SU-DHL-6 (cell line): ENCODE measurements at regions not wholly inside any gene's neighbourhood (a gene's known extent, or its start where the extent isn't known, plus 50 kb on each side); places are given as distances from the start of the nearest gene placed in this dataset.

Source experiments
- H2AFZ ChIP-seq: fragments of 200-600 bp; sonication (generic); 2 replicates; pipeline ENCODE4 v1.6.1; 2014; ENCODE audit warnings: low read depth, mild to moderate bottlenecking, moderate library complexity, mixed read lengths, antibody characterized with exemption, low read length; ENCODE audit not compliant: severe bottlenecking
- H3F3A ChIP-seq: fragments of 200-600 bp; shearing (Covaris generic); 2 replicates; pipeline ENCODE4 v1.6.0; 2016; ENCODE audit warnings: antibody characterized with exemption, mild to moderate bottlenecking; ENCODE audit not compliant: insufficient read depth
- H3K27ac ChIP-seq: fragments of 200-600 bp; sonication (generic); 2 replicates; pipeline ENCODE4 v1.5.1; 2016; ENCODE audit warnings: low read depth, mild to moderate bottlenecking, low read length, moderate library complexity, mixed read lengths
- H3K27me3 ChIP-seq: fragments of 200-600 bp; sonication (generic), shearing (Covaris generic); 2 replicates; pipeline ENCODE4 v1.6.0; 2014; ENCODE audit warnings: mild to moderate bottlenecking, low read length
- H3K36me3 ChIP-seq: fragments of 200-600 bp; sonication (generic); 2 replicates; pipeline ENCODE4 v1.6.1; 2014; ENCODE audit warnings: mild to moderate bottlenecking, low read length, mixed read lengths
- H3K4me2 ChIP-seq: fragments of 300-600, 200-600 bp; shearing (Covaris generic), sonication (generic); 2 replicates; pipeline ENCODE4 v1.6.0; 2014; ENCODE audit warnings: low read length, low read depth, mild to moderate bottlenecking; ENCODE audit not compliant: poor library complexity, severe bottlenecking
- H3K4me3 ChIP-seq: fragments of 200-600 bp; sonication (generic); 2 replicates; pipeline ENCODE4 v1.5.1; 2014; ENCODE audit warnings: antibody characterized with exemption, low read length, mild to moderate bottlenecking, mixed read lengths; ENCODE audit not compliant: insufficient read depth, poor library complexity, severe bottlenecking
- H3K79me2 ChIP-seq: fragments of 200-600 bp; sonication (generic); 2 replicates; pipeline ENCODE4 v1.6.1; 2014; ENCODE audit warnings: mild to moderate bottlenecking, low read length, moderate library complexity; ENCODE audit not compliant: insufficient read depth
- H3K9ac ChIP-seq: fragments of 200-600 bp; sonication (generic); 2 replicates; pipeline ENCODE4 v1.7.0; 2014; ENCODE audit warnings: mild to moderate bottlenecking, low read length
- H3K9me2 ChIP-seq: fragments of 200-600 bp; sonication (generic); replicated peaks from 2 replicates; pipeline ENCODE4 v1.6.1; 2014; ENCODE audit warnings: low read length; ENCODE audit not compliant: insufficient read depth
- H3K9me3 ChIP-seq: fragments of 200-600 bp; sonication (generic); 2 replicates; pipeline ENCODE4 v1.6.1; 2014; ENCODE audit warnings: low read length, mixed read lengths; ENCODE audit not compliant: insufficient read depth
- H4K20me1 ChIP-seq: fragments of 200-600 bp; sonication (generic); 2 replicates; pipeline ENCODE4 v1.6.1; 2014; ENCODE audit warnings: low read depth, mild to moderate bottlenecking, antibody characterized with exemption, low read length, moderate library complexity, mixed read lengths
- EZH2phosphoT487 ChIP-seq: fragments of 200-600 bp; sonication (generic), shearing (Covaris generic); conservative IDR thresholded peaks from 2 replicates; pipeline ENCODE4 v1.6.1; 2018; ENCODE audit warnings: mild to moderate bottlenecking, antibody characterized with exemption, low read length, moderate library complexity, mixed read lengths
- TF ChIP-seq, protein P1 (sequence below): fragments of 200-600 bp; sonication (generic); IDR thresholded peaks from one replicate; pipeline ENCODE4 v1.5.1; 2017; ENCODE audit warnings: antibody characterized with exemption, mild to moderate bottlenecking, low read length, moderate library complexity; ENCODE audit not compliant: insufficient read depth, poor library complexity, severe bottlenecking

DNA sequence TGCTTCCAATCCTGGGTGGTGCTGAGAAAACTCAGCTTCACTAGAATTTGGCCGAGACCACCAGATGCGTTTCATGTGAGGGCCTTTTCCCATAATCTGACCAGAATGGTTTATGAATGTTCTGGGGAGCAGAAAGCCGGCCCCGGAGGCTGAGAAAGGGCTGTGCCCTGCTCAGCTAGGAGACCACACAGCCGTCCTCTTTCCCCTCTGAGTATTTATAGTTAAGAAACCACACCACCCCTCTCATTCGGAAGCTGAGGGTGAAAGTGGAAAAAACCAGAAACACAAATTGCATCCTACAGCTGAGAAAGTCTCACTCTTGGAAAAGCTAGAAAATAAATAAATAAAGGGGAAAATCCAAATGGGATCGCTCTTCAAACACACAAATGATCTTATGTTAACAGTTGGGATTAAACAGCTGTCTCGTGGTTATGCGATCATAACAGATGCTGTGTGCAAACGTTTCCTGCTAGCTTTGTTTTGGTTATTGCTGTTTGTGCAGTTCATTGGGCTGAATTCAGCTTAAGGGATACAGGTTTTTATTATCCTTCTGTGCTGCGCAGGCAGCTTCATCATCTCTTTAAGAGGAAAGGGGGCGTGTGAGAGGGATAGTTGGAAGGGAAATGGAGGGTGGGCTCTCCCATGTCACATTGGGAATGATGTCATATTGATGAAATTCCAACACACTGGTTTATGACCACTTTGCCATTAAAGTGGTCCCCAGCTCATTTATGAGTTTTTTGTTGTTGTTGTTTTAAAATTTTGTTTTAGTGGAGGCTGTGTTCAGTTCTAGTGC, 1026.2 kb upstream of the NR2F2 start:
- Histone ChIP-seq H4K20me1 (no peaks in the 10 kb centered on the region), H3K9ac (no peak overlapping the region)

DNA sequence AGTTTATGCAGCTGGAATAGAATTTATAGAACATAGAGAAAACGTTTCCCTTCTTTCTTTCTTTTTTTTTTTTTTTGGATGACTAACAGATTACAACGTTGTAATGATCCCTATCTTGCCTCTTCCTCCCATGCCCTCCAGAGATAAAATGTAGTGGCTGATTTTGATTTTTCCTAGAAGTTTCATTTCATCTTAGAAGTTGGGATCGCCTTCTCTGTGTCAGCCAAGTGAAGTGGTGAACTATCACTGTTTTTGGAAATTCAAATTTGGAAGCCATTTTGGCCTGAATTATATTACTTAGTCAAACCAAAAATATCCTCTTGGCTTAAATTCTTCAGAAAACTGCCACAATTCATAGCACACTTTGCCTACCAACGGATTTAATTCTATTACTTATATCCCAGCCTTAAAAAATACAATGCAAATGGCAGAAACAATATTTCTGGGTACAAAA, 1025.5 kb upstream of the NR2F2 start:
- Histone ChIP-seq H3K4me3 (no peak overlapping the region), H2AFZ (no peak overlapping the region), H4K20me1 (no peaks in the 10 kb centered on the region), H3K9ac (no peak overlapping the region), H3K4me2 (no peak overlapping the region), H3F3A (no peaks in the 10 kb centered on the region), H3K79me2 (no peaks in the 10 kb centered on the region), H3K36me3 (no peaks in the 10 kb centered on the region), H3K9me2 (no peaks in the 10 kb centered on the region), H3K27ac (no peak overlapping the region), H3K9me3 (no peaks in the 10 kb centered on the region), H3K27me3 (no peaks in the 10 kb centered on the region)
- no peak for TF ChIP-seq EZH2phosphoT487
- TF ChIP-seq, protein P1, sequence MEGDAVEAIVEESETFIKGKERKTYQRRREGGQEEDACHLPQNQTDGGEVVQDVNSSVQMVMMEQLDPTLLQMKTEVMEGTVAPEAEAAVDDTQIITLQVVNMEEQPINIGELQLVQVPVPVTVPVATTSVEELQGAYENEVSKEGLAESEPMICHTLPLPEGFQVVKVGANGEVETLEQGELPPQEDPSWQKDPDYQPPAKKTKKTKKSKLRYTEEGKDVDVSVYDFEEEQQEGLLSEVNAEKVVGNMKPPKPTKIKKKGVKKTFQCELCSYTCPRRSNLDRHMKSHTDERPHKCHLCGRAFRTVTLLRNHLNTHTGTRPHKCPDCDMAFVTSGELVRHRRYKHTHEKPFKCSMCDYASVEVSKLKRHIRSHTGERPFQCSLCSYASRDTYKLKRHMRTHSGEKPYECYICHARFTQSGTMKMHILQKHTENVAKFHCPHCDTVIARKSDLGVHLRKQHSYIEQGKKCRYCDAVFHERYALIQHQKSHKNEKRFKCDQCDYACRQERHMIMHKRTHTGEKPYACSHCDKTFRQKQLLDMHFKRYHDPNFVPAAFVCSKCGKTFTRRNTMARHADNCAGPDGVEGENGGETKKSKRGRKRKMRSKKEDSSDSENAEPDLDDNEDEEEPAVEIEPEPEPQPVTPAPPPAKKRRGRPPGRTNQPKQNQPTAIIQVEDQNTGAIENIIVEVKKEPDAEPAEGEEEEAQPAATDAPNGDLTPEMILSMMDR, result no peak

More for the DNA sequence above, 1026.2 kb upstream of the NR2F2 start:
- no peaks in the 10 kb centered on the region for H3K9me2 ChIP-seq
- no peak overlapping the region for H3K4me2 ChIP-seq
- H3K9me3 ChIP-seq, result no peaks in the 10 kb centered on the region
- TF ChIP-seq, protein P1, result no peak
- no peak overlapping the region for H3K27ac ChIP-seq
- no peak overlapping the region for H3K4me3 ChIP-seq
- H3K79me2 ChIP-seq, result no peaks in the 10 kb centered on the region
- no peak overlapping the region for H2AFZ ChIP-seq
- H3K27me3 ChIP-seq, result no peaks in the 10 kb centered on the region
- H3F3A ChIP-seq, result no peaks in the 10 kb centered on the region
- H3K36me3 ChIP-seq, result no peaks in the 10 kb centered on the region

DNA sequence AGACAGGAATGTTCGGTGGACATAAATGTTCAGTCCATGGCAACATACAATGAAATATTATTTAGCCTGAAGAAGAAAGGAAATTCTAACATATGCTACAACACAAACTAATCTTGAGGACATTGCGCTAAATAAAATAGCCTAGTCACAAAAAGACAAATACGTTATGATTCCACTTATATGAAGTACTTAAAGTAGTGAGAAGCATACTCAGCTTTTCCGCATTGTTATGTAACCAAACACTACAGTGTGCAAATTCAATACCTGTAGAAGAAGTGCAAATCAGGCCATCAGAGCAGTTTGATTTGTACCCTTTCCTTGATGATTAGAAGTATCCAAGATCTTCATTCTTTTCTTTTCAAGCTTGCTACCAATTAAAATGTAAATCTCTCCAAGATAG, 1023.4 kb upstream of the NR2F2 start:
- H3K27ac ChIP-seq, result no peak overlapping the region

More for the DNA sequence above, 1023.4 kb upstream of the NR2F2 start:
- H3K4me2 ChIP-seq, result no peak overlapping the region
- TF ChIP-seq EZH2phosphoT487, result no peak
- TF ChIP-seq, protein P1, result no peak
- no peaks in the 10 kb centered on the region for H3K27me3 ChIP-seq
- no peaks in the 10 kb centered on the region for H3K36me3 ChIP-seq
- no peaks in the 10 kb centered on the region for H3K9me3 ChIP-seq
- no peak overlapping the region for H3K9ac ChIP-seq
- H4K20me1 ChIP-seq, result no peaks in the 10 kb centered on the region
- H2AFZ ChIP-seq, result no peak overlapping the region
- no peaks in the 10 kb centered on the region for H3F3A ChIP-seq
- no peaks in the 10 kb centered on the region for H3K9me2 ChIP-seq
- no peaks in the 10 kb centered on the region for H3K79me2 ChIP-seq
- no peak overlapping the region for H3K4me3 ChIP-seq
